ENCODE measurements at regions not wholly inside any gene's neighbourhood (a gene's known extent, or its start where the extent isn't known, plus 50 kb on each side); places are given as distances from the start of the nearest gene placed in this dataset.

GRCh38 chr11:103631841-103632240 lies 404.6 kb upstream of the DDI1 start:
- Histone ChIP-seq H3K27me3 (no peaks in the 10 kb centered on the region), H3K27ac (no peak overlapping the region), H3K4me1 (no peaks in the 10 kb centered on the region), H3K9me3 (no peaks in the 10 kb centered on the region), H3K4me3 (no peak overlapping the region), H3K36me3 (no peaks in the 10 kb centered on the region)
- TF ChIP-seq POLR2A (IDR thresholded peaks at IDR 0.05) (no peak), EP300 (IDR thresholded peaks at IDR 0.05) (no peak), POLR2AphosphoS5 (IDR thresholded peaks at IDR 0.05) (no peak), CTCF (IDR thresholded peaks at IDR 0.05) (no peak)
- 13 to 57% (median 32%) methylated on average over 1 of the region's 1 CpG for WGBS, 5 donors
- no peak for DNase-seq
- intact Hi-C loops (cut with DNase I; ENCODE audit: low total_unique reads) = no loop called here

GRCh38 chr11:103633068-103633788 lies 403.2 kb upstream of the DDI1 start:
- DNase-seq = no peak
- Histone ChIP-seq H3K9me3 (no peaks in the 10 kb centered on the region), H3K4me3 (no peak overlapping the region), H3K36me3 (no peaks in the 10 kb centered on the region), H3K4me1 (no peaks in the 10 kb centered on the region), H3K27ac (no peak overlapping the region), H3K27me3 (no peaks in the 10 kb centered on the region)
- no peak for TF ChIP-seq EP300 (IDR thresholded peaks at IDR 0.05)
- no peak for TF ChIP-seq CTCF (IDR thresholded peaks at IDR 0.05)
- no peak for TF ChIP-seq POLR2A (IDR thresholded peaks at IDR 0.05)
- intact Hi-C loops (cut with DNase I; ENCODE audit: low total_unique reads) = no loop called here
- 88 to 100% (median 100%) methylated on average over 1 of the region's 1 CpG for WGBS, 5 donors

- Histone ChIP-seq H3K4me3 (no peak overlapping the region), H3K36me3 (no peaks in the 10 kb centered on the region), H3K27ac (no peak overlapping the region), H3K4me1 (no peaks in the 10 kb centered on the region), H3K9me3 (no peaks in the 10 kb centered on the region), H3K27me3 (no peaks in the 10 kb centered on the region)
- no peak for TF ChIP-seq POLR2AphosphoS5 (IDR thresholded peaks at IDR 0.05)
- no peak for TF ChIP-seq EP300 (IDR thresholded peaks at IDR 0.05)
- no peak for TF ChIP-seq POLR2A (IDR thresholded peaks at IDR 0.05)
- no peak for TF ChIP-seq CTCF (IDR thresholded peaks at IDR 0.05)
- no peak for DNase-seq
- intact Hi-C loops (cut with DNase I; ENCODE audit: low total_unique reads) = no loop called here
- WGBS, 5 donors = 41 to 81% (median 64%) methylated on average over 3 of the region's 3 CpGs
These were observed 402.4 kb upstream of the DDI1 start for GRCh38 chr11:103633819-103634590.

- Histone ChIP-seq H3K36me3 (no peaks in the 10 kb centered on the region), H3K9me3 (no peaks in the 10 kb centered on the region), H3K27me3 (no peaks in the 10 kb centered on the region), H3K4me3 (no peak overlapping the region), H3K4me1 (no peaks in the 10 kb centered on the region), H3K27ac (no peak overlapping the region)
- 58 to 78% (median 71%) methylated on average over 6 of the region's 6 CpGs for WGBS, 5 donors
- no peak for TF ChIP-seq CTCF (IDR thresholded peaks at IDR 0.05)
- no peak for TF ChIP-seq POLR2A (IDR thresholded peaks at IDR 0.05)
- TF ChIP-seq EP300 (IDR thresholded peaks at IDR 0.05) = no peak
- TF ChIP-seq POLR2AphosphoS5 (IDR thresholded peaks at IDR 0.05) = no peak
- intact Hi-C loops (cut with DNase I; ENCODE audit: low total_unique reads) = no loop called here
- no peak for DNase-seq
These were observed 400.2 kb upstream of the DDI1 start for GRCh38 chr11:103636232-103636631.

Data from stomach (tissue), 8 donors.